Dedifferentiated amniotic fluid mesenchymal stem cell (primary cell): ENCODE measurements at regions not wholly inside any gene's neighbourhood (a gene's known extent, or its start where the extent isn't known, plus 50 kb on each side); places are given as distances from the start of the nearest gene placed in this dataset.
A peak's percentile ranks its signal among the peaks of the same experiment; 100 is the strongest.
"Not testable (repeated sequence)": the region's sequence is repeated elsewhere in the genome, so short reads cannot be mapped to it uniquely, and the experiment has no call there.

ENCODE experiments used
- DNase-seq: peaks from one replicate; pipeline ENCODE4 v3.0.0-alpha.2; 2016; ENCODE audit errors: extremely low spot score

DNA sequence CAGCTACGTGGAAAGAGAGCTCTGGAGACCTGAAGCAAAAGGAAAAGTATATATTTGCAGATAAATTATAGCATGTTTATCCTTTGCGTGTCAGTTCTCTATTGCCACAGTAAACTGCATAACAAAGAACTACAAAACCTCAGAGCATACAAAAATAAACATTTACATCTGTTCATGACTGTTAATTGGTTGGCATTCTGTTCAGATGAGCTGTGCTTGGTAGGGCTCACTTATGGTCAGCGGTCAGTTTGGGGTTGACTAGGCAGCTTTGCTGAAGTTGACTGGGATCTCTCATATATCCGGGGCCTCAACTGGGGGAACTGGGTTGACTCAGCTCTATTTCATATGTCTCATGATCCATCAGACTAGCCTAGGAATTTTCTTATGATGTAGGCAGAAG is 257.7 kb downstream of the TLE1 start:
- peak; percentile 95 for DNase-seq

DNA sequence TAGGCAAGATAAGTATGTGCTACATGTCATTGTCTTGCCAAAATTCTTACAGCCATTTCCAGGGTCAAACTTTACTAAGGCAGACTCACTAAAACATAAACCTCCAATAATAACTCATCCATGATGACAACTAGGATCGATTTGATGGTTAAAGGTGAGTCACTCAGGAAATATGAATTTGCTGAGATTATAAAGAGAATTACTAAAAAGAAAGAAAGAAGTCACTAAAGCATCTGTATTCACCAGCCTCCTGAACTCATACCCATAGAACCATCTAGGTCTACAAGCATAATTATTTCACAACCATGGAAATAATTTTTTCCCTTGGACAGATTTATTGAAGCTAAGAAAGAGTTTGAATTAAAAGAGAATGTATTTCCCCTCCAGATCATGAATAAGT is 258.6 kb downstream of the TLE1 start:
- no peak for DNase-seq

DNA sequence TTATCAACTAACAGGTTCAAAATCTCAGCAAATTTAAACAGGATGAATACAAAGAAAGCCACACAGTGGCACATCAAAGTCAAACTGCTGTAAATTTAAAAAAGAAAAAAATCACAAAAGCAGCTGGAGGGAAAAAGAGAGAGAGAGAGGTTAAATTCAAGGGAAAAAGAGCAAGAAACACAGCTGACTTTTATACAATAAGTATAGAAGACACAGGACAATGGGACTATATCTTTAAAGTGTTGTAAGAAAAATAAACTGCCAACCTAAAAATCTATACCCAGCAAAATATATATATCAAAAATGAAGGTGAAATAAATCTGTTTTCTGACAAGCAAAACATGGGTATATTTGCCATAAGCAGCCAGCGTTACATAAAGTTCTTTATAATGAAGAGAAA is 261.5 kb downstream of the TLE1 start:
- no peak for DNase-seq

DNA sequence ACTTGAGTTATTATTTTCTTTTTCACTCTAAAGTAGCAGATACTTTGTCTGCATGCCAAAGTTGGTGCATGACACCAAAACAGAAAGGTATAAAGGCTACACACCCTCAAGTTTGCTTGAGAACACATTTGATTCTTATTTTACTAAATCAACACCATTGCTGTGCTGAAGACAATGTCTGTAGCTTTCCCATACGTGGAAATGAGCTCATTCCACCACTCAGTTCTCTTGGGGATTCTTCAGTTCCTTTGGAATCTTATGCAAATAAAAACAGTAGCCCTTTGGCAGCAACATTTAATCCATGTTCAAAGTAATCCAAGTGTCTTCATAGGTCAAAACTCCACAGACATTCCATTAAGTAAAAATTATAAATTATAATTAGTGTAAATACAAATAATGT is 264.9 kb downstream of the TLE1 start:
- no peak for DNase-seq

DNA sequence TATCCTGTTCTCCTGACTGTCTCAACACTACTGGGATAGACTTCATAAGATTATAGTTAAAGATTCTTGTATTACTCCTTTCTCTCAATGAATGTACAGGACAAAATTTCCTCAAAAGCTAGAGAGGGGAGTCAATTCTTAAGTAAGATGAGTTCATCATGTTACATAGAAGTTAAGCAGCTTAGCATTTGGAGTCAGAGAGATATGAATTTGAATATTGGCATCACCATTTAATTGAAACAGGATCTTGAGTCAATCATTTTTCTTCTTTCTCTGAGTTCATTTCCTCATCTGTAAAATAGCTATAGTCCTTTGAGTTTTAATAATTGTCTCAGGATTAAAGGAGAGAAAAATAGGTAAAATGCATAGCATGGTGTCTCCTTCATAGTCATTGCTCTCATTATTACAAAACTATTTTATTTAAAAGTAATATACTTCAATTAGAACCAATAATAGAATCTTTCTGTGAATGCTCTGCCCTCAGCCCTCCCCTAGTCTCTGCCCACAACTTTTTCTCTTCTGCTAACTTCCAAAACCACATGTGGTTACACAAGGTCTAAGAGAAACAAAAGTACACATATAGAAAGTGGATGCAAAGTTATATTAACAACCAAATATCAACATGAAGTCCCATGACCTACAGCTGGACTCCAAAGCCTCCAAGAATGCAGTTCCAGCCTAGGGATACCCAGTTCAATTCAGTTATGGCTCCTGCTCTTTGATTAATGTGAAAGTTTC is 265.6 kb downstream of the TLE1 start:
- DNase-seq = no peak

DNA sequence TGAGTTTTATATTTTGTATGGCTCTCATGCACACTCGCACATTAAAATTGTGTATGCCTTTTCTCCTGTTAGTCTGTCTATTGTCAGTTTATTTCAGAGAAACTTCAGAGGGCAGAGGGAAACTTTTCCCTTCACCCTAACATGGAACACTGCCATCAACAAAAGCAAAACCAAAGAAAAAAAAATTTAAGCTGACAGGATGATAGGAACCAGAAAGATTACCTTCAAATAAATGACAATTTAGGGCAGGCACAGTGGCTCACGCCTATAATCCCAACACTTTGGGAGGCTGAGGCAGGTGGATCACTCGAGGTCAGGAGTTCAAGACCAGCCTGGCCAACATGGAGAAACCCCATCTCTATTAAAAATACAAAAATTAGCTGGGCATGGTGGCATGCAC is 268.3 kb downstream of the TLE1 start:
- DNase-seq = not testable (repeated sequence)

DNA sequence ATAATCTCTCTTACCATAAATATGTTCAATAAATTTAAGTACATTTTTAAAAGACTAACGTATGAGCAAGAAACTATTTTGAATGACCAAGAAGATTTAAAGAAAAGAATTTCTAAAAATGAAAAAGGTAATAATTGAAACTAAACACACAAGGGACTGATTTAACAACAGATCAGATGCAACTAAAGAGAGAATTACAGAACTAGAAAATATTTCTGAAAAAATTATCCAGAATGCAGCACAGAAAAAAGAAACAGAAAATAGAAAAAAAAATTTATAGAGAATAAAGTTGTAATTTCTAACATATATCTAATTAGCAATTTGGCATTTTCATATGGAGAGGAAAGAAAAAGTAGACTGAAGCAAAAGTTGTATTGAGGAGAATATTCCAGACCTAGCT is 269.3 kb downstream of the TLE1 start:
- no peak for DNase-seq

DNA sequence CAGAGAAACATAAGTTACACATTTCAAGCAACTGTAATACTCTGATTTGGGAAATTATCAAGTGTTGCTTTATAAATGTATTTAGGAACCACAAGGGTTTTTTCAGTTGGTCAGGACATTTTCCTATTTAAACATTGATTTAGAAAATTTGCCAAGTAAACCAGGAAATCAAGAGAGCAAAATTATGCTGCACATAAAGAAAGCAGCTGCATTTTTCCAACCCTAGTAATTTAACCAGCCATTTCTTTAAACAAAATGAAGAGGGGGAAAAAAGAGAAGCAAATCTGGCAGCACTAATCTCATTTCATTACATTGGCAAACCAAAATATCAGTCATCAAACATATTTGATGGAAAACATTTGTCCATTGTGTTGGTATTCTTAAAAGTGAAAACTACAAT is 271.4 kb downstream of the TLE1 start:
- DNase-seq = no peak

DNA sequence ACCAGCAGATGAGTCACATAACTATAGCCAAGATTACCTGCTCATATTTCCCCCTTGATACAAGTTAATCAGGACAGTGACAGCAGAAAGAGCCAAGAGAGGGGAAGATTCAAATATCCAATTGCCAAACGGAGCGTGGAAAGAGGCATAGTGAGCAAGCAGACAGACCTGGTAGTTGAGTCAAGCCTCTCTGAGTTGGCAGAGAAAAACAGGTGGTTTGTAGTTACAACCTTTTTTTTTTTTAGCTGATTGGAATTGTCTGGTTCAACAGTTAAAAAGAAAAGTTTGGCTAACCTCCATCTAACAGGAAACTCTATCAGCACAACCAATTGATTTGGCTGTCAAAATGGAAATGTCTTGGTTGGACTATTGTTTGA is 272.1 kb downstream of the TLE1 start:
- no peak for DNase-seq

DNA sequence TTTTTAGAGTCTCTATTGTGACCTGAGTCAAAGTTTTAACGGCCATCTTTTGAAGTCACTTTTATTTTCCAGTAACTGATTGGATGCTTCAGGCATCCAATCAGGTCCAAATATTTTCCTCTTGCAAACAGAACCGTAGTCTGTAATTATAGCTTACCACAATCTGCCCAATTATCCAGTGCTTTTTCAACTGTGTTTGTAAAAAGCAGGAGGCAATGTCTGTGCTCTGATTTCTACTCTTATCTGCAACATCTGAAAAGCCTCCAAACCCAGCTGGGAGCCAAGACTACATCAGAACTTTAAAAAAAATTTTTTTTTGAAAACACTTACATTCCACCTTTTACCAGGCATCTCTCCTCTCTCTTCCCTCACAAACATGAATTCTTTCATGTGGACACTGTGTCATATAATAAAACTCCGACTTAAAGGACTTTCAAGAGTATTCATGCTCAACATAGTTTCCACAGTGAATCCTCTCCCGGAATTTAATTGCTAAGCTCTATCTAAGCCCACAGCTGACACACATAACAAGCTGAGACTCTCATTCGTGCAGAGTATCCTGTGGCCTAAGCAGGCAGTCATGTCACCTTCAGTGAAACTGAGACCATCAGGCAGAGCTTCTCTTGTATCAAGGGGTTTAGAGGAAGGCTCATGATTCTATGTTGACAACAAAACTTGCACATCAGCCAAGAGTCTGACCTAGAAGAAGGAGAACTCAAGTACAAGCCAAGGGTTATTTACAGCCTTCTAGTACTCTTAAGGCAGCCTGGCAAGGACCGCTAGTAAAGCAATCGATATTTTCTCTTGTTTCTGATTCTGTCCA is 272.7 kb downstream of the TLE1 start:
- peak; percentile 71 for DNase-seq

DNA sequence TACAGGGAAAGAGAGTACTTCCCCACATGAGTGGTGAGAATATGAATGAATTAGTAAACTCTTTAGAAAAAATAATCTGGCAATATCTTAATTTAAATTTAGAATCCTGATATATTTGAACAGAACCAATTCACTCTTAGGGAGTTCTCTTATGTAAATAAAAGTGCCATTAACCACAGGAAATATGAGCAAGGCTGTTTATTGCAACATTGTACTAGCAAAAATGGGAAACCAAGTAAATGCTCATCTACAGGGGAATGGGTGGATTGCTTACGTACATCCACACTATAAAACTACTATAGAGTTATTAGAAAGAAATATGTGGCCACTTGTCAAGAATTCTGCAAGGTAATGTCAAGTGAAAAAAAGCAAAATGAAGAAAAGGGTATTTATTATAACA is 274.5 kb downstream of the TLE1 start:
- no peak for DNase-seq

DNA sequence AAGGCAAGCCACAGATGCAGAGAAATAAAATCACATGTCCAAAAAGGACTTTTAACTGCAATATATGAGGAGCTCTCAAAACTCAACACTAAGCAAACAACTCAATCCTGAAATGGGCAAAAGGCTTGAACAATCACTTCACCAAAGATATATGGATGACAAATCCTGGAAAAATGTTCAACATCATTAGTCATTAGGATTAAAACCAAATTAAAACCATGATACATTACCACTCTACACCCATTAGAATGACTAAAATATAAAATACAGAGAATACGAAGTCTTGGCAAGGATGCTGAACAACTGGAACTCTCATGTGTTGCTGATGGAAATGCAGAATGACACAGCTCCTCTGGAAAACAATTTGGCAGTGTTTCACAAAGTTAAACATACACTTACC is 277.4 kb downstream of the TLE1 start:
- DNase-seq = no peak

DNA sequence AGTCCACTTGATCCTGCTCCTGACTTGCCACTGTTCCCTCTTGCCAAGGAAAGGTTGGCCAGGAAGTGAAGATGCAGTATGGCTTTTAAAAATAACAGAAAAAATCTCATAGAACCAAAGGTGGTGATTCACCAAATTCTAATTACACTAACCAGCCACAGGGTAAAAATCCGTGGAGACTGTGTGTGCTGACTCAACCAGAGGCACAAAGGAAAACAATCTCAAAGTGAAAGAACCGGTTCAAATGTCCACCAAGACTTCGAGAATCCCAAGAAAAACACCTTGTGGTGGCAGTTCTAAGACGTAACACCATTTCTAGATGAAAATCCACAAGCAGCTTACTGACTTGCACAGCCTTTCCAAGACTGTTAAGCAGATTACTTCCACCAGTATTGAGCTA is 279.1 kb downstream of the TLE1 start:
- peak; percentile 38 for DNase-seq

DNA sequence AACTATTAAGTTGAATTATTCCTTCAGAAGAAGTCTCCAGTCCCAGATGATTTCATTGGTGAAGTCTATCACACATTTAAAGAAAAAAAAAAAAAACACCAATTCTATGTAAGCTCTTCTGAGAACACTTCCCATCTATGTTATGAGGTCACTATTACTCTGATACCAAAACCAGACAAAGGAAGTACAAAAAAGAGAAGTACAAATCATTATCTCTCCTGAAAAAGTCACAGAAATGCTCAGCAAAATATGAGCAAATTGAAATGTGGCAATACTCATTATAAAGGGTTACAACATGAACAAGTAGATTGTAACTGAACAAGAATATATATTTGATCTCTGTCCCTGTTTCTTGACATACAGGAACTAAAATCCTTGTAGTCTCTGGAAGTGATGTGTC is 280.4 kb downstream of the TLE1 start:
- DNase-seq = no peak

DNA sequence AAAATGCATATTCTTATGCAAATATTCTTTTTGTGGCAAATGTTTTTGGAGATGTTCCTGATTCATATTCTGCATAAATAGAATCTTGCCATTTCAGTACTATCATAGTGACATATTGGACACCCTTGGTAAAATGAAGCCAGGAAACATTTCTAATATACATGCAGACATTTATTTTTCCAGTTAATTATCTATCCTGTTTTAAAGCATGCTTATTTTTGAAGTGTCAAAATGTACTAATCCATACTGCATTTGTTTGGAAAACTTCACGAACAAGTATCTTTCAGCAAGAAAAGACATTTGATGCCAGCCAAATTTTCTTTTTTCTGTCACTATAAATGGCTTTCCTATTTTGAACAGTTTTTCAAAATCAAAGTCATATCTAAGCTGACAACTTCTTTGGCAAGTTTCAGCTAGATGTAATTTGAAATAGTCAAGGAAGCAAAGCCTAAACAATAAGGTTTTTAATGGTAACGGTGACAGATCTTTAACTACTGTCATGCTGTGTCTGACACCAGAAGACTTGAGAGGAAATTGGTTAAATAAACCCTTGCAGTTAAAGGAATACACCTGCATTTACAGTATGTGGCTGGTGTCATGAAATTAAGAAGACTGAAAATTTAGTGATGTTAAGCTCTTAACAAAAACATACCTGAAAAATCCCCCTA is 284.3 kb downstream of the TLE1 start:
- no peak for DNase-seq

DNA sequence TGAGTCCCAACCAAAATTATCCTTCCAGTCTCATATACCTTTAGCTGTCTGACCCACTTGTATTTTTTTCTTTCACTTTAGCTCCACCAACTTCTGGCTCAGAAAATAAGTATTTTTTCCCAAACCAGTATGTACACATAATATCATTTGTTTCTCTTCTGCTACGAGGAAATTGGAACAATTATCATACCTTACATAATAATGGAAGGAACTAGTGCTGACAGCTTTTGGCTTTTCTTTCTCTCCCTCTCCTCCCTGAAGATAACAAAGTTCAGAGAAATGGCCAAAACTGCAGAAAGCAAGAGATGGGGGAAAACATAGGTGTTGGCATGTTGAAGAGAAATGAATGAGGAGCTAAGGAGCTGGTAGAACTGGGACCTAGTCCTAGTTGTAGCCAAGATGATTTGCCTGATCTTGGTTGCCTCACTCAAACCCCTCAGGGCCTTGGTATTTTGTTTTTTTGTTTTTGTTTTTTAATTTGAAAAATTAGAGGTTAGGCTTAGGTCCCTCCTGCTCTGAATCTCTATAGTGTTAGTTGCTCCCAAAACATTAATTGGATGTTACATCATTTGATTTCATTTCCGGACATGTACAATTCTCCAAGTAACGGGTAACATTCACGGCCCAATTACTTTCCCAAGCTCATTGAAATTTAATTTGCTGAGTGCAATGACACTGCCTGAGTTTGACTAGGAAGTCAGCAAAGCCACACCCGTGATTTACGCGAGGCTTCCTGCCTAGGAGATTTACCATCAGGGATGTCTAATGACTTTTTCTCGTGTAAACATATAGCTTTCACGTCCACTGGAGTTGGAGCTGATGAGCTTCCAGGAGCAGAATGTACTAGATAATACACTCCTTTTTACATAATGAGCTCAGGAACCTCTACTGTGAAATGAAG is 291.6 kb downstream of the TLE1 start:
- DNase-seq = no peak

DNA sequence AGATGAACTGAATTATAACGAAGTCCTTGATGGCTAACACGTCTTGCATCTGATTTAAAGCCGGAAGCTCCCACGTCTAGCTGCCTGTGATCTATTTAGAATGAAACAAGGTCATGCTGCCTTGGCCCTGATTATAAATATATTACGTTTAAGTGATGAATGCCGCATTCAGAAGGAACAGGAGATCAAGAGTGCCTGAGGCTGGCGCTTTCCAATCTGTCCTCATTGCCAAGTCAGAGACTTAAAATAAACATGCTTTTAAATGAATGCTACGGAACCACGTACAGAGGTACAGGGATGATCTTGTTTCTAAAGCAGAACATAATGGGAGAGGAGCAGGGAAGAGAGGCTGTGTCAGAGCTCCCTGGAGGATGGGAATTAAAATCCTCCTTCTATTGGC is 292.8 kb downstream of the TLE1 start:
- DNase-seq = no peak

DNA sequence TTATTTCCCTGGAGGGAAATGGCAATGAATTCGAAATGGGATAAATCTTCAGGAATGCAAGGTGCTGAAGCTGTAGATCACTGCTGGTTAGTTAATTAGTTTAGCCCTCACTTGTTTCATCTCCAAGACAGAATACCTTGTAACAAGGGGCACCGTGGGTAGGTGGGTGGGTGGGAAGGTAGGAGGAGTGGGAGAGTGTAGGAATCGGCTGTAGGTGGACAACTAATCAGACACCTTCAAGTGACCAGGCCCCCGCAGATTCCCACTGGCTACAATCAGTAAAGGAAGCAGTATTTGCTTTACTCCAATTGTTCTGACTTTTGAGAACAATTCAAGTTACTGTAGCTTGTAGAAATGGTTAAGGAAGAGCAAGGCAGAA is 293.7 kb downstream of the TLE1 start:
- DNase-seq = no peak

DNA sequence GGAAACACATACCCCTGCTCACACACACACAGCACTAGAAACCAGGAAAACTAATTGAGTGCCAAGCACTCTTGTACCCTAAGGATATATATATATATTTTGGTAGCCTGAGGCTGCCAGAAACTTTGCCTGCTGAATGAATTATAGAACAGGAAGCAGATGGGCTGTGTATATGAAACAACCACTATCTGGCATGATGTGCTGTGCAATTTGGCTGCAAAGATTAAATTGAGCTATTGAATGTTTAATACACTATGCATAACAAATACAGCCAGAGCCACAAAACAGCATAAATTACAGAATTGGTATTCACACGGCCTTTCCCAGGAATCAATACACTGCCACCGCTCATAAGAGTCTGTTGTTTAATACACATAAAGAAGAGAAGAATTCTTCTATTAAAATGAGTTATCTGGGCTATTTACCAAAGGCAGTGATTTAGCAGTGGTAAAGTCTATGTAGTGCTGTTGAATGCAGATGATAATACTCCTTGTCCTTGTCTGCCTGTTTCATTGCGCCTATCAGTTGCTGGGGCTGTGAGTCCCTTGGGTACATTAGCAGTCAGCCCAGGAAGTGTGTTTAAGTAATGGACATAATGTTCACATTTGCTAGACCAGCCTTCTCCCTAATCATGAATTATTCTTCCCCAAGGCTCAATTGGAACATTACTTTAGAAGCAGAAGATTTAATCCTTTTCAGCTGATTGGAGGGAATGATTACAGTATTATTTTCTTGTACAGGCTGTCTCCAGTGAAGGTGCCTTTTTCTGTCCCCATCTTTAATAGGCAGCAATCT is 294.3 kb downstream of the TLE1 start:
- no peak for DNase-seq

DNA sequence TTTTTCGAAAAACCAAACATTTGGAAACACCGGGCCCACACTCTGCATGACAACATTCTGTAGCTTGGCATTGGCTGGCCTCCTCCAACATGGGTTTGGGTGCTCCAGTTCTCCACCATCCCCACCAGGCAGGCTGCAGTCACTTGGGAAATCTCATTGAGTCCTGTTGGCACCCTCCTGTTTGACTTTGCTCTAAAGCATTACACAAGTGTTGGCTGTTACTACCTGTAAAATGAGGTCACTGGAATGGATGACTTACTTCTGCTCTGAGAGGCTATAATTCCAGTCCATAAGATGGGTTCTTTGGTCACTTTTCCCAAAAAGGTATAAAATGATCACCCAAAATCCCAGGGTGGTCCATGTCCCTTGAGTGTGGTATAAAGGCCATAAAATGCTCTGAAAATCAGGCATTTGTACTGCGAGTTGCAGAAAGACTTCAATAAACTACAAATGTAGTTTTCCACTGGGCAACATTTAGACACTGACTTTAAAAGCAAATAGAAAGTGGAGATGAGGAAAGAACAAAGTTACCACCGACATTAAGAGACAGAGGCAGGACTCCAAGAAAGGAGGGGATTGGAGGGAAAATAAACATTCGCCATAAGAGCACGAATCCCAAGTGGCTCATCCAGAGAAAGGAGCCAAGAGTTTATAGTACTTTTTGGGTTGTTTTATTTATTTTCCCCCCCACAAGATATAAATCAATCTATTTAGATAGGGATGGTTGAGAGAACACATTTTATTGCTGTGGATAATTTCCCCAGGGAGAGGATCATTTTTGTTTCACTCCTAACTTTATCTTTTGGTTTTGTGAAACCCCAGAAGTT is 295.1 kb downstream of the TLE1 start:
- DNase-seq = no peak
